Gastrocnemius medialis (tissue), 4 donors: ENCODE measurements at regions not wholly inside any gene's neighbourhood (a gene's known extent, or its start where the extent isn't known, plus 50 kb on each side); places are given as distances from the start of the nearest gene placed in this dataset.

Experiments used
- POLR2A ChIP-seq, 2 donors: fragments of 450-650 bp; IDR thresholded peaks; one replicate each; pipeline ENCODE4 v1.6.1; 2017; ENCODE audit warnings: antibody characterized with exemption in 2 of 2, mild to moderate bottlenecking in 2 of 2, moderate library complexity in 2 of 2
- TF ChIP-seq, protein P1 (sequence below), 5 experiments: fragments of 450-650 bp in 3 of 5; fragments of 200-600 bp in 2 of 5; sonication (generic) in 2 of 5; IDR thresholded peaks in 4 of 5; conservative IDR thresholded peaks in 1 of 5; 1 replicate in 4 of 5; 2 replicates in 1 of 5; pipeline ENCODE4 v1.5.1; 2016 to 2019; ENCODE audit warnings: antibody characterized with exemption in 5 of 5, mild to moderate bottlenecking in 3 of 5, moderate library complexity in 3 of 5

DNA sequence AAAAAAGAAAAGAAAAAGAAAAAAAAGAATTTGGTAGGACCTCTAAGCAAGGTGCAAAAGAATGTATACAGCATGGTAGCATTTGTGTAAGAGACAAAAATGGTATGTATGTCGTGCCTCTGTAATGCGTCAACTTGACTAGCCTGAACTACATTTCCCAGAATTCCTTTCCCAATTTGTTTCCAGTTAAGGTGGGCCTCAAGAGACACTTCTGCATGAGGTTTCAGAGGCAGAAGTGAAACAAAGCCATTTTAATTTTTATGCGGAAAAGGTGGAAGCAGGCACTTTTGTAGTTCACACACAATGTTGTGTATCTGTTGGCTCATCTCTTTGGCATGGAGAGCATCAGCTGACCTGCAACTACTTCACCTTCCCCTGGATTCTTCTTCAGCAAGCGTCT, 56.5 kb upstream of the PAPOLG start:
- TF ChIP-seq, protein P1, sequence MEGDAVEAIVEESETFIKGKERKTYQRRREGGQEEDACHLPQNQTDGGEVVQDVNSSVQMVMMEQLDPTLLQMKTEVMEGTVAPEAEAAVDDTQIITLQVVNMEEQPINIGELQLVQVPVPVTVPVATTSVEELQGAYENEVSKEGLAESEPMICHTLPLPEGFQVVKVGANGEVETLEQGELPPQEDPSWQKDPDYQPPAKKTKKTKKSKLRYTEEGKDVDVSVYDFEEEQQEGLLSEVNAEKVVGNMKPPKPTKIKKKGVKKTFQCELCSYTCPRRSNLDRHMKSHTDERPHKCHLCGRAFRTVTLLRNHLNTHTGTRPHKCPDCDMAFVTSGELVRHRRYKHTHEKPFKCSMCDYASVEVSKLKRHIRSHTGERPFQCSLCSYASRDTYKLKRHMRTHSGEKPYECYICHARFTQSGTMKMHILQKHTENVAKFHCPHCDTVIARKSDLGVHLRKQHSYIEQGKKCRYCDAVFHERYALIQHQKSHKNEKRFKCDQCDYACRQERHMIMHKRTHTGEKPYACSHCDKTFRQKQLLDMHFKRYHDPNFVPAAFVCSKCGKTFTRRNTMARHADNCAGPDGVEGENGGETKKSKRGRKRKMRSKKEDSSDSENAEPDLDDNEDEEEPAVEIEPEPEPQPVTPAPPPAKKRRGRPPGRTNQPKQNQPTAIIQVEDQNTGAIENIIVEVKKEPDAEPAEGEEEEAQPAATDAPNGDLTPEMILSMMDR (IDR thresholded peaks at IDR 0.05 in 4 of 5, conservative IDR thresholded peaks at IDR 0.05 in 1 of 5), result no peak
- no peak for TF ChIP-seq POLR2A (IDR thresholded peaks at IDR 0.05)
